GM18505 (cell line): ENCODE measurements at regions not wholly inside any gene's neighbourhood (a gene's known extent, or its start where the extent isn't known, plus 50 kb on each side); places are given as distances from the start of the nearest gene placed in this dataset.
A peak's percentile ranks its signal among the peaks of the same experiment; 100 is the strongest.
"Not testable (repeated sequence)": the region's sequence is repeated elsewhere in the genome, so short reads cannot be mapped to it uniquely, and the experiment has no call there.

Experiments
- ATAC-seq: cut with Tn5 transposase; IDR thresholded peaks from one replicate; pipeline ENCODE4 v1.9.1; 2021; ENCODE audit not compliant: unreplicated experiment
- POLR2A ChIP-seq: IDR thresholded peaks from 4 replicates; pipeline ENCODE4 v1.6.1; 2011; ENCODE audit warnings: borderline replicate concordance; ENCODE audit not compliant: insufficient read depth, insufficient read length; ENCODE audit errors: extremely low read depth

DNA sequence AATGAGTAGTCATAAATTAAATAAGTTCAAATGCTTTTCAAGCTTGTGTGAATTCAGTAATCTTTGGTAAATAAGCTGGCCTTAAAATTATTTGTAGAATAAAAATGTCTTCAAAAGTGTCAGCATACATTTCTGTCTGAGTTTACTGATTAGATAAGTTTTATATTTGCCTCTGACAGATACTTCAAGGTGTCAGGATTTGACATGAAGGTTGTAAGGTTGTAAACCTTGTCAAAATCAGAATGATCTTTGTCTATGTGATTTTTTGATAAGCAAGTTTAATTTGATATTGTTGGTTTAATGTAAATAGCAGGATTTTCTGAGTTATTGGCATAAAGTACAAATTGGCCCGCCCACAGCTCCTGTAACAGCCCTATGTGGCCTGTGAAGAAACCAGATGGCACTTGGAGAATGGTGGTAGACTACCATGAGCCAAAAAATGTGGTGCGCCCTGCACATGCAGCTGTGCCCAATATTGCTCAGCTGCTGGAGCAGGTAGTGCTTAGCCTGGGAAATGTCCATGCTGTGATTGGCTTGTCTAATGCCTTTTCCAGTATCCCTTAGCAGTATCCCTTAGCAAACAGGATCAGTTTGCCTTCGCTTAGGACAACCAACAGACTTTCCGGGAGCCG is 188.0 kb upstream of the SPHKAP start:
- no peak for ATAC-seq
- no peak for TF ChIP-seq POLR2A

DNA sequence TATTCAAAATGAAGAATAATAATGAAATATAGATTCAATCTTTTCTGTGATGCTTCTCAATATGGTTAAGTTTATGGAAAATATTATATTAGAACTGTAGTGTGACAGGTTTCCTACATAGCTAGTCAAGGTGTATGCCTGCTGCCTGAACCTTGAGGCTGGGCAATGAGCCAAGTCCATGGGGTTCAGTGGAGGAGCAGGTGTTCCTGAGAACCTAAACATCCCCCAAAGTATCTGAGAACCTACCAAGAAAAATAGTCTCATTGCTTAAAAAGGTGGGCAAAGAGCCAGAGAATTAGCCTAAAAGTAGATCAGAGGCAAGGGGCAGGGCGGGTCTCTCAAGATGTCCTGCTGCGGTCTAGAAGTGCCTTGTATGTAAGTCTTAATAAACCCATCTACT is 185.9 kb upstream of the SPHKAP start:
- no peak for ATAC-seq

DNA sequence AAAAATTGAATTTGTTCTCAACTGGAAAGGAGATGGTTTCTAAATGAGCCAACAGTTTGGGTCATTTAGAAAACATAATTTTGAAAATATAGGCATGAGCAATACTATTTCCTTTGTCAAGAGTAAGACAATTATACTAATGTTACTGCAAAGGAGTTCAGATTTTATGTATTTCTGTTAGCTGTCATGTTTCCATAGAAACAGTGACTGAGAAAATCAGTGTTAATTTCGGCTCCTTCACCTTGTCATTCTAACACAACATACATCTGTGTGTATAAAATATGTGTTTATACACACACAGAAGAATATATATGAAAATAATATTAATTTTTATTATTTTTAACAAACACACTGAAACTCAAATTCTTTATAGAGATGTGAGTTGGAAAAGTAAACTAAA is 178.0 kb upstream of the SPHKAP start:
- no peak for TF ChIP-seq POLR2A
- no peak for ATAC-seq

More for the DNA sequence above, 185.9 kb upstream of the SPHKAP start:
- TF ChIP-seq POLR2A: no peak

DNA sequence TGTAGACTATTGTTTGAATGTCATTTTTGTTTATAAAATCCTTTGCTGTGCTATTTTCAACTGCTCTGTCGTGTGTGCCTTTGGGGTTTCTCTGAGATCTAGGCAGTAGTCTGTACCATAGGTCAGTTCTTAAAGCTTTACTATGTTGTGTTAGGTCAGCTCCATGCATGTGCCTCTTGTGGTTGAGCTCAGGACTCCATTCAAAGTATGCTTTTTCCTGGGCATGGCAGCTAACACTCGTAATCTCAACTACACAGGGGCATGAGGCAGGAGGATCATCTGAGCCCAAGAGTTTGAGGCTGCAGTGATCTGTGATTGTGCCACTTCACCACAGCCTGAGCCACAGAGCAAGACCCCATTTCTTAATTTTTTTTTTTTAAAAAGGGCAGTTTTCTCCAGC is 174.4 kb upstream of the SPHKAP start:
- no peak for TF ChIP-seq POLR2A
- ATAC-seq: no peak

DNA sequence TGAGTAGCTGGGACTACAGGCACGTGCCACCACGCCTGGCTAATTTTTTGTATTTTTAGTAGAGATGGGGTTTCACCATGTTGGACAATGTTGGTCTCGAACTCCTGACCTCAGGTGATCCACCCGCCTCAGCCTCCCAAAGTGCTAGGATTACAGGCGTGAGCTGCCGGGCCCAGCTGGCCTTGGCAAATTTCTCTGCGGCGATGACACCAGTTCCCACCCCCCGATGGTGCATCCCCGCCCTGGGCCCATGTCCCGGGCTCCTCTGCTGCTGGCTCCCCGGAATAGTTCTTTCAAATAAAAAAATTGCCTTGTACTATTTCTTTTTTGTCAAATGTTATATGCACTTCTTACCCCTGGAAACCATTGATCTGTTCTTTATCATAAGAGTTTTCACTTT is 171.5 kb upstream of the SPHKAP start:
- not testable (repeated sequence) for ATAC-seq

DNA sequence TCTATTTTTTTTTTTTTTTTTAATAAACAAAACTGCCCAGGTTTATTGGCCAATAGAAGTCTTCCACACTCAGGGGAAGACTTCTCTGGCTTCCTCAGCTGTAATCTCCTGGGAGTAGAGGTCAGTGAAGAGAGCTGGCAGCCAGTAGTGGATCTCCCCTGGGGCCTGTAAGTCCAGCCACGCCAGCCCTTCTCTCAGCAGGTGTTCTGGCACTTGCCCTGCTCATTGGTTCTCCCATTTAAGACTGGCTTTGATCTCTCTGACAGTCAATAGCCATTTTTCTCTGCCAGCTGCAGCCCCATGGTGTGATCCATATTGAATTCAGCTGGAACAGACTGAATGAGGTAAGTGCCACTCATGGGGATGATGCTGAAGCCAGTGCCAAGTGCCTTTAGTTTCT is 170.6 kb upstream of the SPHKAP start:
- ATAC-seq: no peak
- no peak for TF ChIP-seq POLR2A

DNA sequence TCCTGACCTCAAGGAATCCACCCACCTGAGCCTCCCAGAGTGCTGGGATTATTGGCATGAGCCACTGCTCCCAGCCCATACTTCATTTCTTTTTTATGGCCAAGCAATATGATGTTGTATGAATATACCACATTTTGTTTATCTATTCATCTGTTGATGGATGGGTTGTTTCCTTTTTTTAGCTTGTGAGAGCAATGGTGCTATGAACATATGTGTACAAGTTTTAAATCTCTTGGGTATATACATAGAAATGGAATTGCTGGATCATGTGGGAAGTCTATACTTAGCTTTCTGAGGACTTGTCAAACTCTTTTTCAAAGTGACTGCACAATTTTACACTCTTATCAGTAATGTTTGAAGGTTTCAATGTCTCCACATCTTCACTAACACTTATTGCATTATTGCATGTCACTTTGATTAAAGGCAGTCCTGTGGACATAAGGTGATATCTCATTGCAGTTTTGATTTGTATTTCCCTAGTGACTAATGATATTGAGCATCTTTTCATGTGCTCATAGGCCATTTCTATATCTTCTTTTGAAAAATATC is 167.1 kb upstream of the SPHKAP start:
- no peak for ATAC-seq
- no peak for TF ChIP-seq POLR2A

DNA sequence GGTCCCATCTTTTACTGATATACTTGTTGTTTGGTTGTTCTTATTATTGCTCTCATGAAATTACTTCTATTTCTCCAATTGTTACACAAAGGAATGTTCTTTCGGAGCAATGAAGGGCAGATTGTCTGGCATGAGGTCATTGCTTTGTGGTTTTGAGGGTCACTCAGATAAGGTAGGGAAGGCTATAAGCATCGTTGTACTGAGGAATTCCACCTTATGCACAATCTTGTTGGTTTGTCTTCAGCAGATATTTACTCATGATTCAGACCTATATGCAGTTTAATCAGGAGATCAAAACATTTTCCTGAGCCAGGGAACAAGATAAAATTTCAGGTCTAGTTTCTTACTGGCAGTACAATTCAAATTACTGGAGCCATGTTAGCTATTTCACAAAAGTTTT is 163.0 kb upstream of the SPHKAP start:
- no peak for TF ChIP-seq POLR2A
- ATAC-seq: no peak

DNA sequence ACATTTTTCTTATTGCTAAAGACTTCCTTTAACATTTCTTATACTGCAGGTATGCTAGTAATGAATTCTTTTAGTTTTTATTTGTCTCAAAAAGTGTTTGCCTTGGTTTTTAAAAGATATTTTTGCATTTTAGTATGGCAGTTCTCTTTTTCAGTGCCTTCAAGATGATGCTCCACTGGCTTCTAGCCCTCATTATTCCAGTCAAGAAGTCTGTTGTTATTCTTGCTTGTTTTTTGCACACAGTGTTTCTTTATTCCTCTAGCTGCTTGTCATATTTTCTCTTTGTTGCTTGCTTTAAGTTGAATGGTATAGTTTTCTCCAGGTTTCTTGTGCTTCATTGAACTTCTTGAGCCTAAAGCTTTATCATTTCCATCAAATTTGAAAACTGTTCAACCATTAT is 158.0 kb upstream of the SPHKAP start:
- no peak for TF ChIP-seq POLR2A
- no peak for ATAC-seq

DNA sequence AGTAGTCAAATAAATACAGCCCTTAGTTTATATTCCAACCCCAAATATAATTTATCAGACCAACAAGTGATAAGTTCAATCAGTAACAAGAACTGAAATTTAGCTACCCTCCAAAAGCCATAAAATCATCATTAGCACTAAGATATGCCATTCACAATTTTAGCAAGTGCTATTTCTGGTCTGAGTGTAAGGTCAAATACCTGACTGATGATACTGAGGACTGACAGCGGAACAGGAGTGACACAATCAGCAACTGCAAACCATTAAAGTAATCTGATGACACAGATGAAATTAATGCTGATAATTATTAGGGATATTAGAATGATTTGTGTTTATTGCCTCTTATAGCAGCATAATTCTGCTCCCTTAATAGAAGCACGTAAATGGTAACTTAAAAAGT is 152.7 kb upstream of the SPHKAP start:
- no peak for TF ChIP-seq POLR2A
- ATAC-seq: no peak

DNA sequence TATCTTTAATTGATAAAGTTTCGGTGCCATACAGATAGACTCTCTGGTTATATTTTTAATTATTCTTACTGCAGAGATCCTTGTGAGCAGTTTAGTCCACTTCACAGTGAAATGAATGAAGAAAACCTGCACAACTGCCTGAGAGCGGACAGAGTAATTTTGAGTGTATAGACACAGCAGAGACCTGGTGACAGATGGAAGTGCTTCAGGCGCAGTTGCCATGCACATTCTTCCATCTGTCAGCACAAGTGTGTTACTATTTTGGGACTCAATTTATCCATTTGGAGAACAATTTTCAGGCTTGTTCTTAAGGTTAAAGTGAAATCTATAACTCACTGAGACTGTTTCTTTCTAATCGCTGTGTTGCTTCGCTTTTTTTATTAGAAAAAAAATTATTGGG is 147.8 kb upstream of the SPHKAP start:
- TF ChIP-seq POLR2A: no peak
- no peak for ATAC-seq

DNA sequence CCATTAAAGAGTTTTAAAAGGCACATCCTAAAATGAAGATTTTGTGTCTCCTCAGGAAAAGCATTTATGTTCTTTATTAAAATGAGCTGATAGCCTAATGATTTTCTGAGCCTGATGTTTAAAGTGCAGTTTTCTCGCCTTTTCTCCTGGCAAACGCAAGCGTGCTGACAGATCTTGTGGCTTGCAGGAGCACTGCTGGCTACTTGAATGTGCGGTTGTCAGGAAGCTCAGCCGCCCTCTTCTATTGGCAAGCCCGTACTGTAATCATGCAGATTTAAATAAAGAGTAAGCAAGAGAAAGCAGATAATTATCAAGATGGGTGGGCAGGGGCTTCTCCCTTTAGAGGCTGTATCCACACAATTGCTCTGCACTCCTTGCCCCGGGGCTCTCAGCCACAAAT is 139.5 kb upstream of the SPHKAP start:
- no peak for TF ChIP-seq POLR2A
- no peak for ATAC-seq

DNA sequence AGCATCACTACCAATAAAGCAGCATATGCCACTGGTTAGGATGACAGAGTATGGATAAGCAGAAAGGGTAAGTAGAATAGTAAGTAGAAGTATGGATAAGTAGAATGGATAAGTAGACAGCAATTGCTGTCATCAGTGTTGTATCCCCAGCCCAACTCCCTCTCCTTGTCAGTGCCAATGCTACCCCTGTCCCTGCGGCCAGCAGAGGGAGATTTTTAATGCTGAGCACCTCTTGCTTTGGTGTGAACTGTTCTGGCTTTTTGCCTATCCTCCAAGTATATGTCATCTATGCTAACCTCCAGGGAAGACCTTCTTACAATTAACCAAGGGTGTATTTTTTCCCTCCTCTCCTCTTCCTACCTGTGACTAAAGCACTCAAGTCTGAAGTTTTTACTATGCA is 136.7 kb upstream of the SPHKAP start:
- ATAC-seq: peak; percentile 47
- no peak for TF ChIP-seq POLR2A

DNA sequence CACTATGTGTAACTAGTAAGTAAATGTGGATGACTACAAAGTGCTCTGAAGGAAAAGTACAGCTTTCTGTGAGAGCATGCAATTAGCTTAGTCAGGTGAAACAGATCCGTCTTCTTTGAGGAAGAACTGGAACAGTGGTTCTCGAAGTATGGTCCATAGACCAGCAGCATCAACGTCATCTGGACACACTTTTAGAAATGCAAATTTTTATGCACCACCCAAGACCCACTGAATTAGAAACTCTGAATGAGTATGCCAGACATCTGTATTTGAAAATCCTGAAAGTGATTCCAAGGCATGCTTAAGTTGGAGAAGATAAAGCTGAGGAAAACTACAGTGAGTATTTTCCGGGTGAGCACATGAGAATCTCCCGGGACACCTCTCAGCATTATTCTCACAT is 130.7 kb upstream of the SPHKAP start:
- ATAC-seq: no peak
- TF ChIP-seq POLR2A: no peak

DNA sequence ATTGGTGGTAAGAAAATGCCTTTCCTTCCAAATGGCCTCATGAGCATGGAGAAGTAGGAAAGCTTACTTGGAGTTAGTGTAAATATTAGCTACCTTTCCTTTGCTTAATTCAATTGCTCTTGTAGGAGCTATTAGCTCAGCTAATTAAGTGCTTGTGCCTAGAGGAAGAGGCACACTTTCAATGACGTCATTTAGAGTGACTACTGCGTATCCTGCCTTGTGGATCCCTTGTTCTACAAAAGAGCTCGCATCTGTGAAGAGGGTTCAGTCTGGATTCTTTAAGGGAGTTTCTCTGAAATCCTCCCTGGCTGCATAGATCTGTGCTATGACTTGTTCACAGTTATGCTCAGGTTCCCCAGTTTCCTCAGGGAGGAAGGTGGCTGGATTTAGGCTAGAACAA is 122.5 kb upstream of the SPHKAP start:
- ATAC-seq: no peak
- no peak for TF ChIP-seq POLR2A
